ENCODE measurements at regions not wholly inside any gene's neighbourhood (a gene's known extent, or its start where the extent isn't known, plus 50 kb on each side); places are given as distances from the start of the nearest gene placed in this dataset.

DNA sequence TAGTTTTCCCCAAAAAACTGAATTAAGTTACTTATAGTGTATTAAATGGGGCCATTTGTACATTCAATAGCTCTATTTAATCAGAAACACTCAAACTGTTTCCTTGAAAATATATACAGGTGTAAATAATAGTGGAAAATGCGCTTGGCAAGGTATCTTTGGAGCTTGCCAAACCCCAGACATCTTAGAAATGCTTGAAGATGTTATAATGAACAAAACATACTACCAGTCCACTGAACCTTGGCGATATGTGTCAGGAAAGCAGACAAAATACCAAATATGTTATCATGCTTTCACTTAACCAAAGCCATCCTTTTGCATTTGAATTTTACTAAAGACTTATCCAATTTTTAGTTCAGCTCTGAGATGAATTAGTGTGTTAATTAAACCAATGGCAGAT, 352.7 kb upstream of the SEMA3A start:
- no peak for DNase-seq (ENCODE audit: low read depth)

DNA sequence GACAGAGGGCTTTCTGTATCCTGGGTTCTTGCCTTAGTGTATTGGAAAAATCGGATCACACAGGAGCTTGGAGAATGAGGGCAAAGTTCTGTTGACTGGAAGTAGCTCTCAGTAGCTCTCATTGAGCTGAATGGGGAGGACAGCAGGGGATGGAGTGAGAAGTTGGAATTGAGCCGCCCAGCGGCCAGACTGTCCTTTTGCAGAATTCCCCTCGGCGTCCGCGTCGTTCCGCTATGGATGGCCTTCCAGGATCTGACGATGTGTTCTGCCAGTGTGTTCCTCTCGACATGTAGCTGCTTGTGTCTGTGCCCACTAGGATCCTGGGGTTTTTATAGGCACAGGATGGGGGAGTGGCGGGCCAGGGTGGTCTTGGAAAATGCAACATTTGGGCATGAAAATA, 351.8 kb upstream of the SEMA3A start:
- DNase-seq (ENCODE audit: low read depth) = no peak

DNA sequence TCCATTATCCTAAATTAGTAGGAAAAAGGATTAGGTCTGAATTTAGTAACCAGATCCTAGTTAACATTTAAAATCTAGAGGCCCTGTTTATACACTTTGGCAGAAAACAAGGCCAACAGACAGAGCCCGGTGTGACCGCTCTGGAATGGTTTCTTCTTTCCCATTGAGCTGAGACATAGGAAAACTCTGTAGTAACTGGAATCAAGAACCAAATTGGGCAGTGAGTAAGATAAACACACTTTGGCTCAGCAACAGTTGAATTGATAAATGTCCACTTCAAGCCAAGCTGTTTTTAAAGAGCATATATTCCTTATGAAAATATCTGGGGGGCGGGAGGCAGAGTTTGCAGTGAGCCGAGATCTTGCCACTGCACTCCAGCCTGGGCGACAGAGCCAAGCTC, 343.7 kb upstream of the SEMA3A start:
- DNase-seq (ENCODE audit: low read depth) = no peak

DNA sequence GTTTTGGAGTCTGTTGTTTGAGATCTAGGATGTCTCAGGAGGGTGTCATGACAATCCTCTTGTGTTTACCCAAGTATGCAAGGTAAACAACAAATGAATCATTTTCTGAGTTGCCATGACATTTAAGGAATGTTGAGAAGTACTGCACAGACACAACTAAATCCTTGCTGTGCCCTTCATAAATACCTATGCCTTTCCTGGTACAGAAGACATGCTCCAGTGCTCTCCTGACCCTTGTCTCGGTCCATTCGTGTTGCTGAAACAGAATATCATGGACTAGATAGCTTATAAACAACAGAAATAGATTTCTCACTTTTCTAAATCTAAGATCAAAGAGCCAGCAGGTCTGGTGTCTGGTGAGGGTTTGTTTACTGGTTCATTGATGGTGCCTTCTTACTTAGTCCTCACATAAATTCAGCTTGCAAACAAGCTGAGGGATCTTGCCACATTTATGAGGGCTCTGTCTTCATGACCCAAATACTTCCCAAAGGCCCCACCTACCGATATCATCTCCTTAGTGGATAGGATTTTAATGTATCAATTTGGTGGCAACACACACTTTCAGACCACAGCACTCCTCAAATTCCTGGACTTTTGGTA, 341.8 kb upstream of the SEMA3A start:
- DNase-seq (ENCODE audit: low read depth) = peak; percentile 24

DNA sequence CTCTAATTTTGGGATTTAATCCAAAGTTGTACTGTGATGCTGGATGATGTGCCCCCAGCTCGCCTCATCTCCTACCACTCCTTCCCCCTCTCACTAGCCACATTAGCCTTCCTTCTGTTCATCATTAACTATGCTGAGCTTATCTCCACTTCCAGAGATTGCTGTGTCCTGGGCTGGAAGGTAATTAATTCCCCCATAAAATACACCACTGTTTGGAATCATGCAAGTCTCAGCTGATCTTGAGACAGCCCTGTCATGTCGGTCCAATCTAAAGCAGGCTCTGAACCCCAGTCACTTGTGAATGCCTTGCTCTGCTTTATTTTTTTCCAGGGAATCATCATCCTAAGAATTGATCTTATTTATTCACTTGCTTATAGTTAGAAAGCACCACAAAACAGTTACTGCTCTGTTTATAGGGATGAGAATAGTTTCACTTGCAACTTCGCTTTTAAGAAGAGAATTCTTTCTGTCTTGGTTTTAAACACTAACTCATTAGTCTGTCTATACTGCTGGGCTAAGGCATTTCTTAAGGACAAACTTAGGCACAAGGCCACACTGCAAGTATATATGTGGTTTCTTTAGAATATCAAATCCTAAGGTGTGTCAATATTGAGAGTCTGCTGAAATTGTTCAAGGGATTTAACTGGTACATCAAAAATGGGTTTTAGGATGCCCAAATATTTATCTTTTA, 341.1 kb upstream of the SEMA3A start:
- no peak for DNase-seq (ENCODE audit: low read depth)

DNA sequence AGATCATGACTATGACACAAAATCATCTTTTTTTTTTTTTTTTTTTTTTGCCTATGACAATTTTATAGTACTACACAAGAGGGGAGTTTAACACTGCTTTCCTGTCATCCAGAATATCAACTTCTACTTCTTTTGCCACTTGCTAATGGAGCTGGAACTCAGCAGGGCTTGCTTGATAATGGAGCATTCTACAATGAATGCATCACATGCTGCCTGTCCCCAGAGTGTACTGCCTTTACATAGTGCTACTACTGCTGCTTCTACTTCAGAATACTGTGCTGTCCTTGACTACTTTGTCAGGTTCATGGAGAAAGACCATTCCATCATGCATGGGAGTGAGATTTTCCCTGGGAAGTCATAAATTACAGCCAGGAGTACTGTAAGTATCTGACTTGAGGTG, 338.6 kb upstream of the SEMA3A start:
- no peak for DNase-seq (ENCODE audit: low read depth)

DNA sequence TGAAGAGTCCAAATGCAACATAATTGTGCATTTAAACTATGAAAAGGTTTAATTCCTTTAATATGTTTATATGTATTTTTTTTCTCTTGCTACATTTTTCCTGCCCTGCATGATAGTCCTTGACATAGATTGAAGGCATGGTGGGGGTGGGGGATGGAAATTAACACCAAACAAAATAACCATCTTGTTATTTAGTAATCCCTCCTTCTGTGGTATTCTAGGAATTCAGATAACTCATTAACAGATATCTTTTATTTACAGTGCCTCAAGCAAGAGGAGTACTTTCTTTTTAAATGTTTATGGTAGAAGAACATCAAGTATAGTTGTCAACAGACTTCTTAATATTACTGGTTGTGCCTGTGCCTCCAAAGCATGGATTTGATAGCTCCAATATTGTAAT, 337.6 kb upstream of the SEMA3A start:
- no peak for DNase-seq (ENCODE audit: low read depth)

DNA sequence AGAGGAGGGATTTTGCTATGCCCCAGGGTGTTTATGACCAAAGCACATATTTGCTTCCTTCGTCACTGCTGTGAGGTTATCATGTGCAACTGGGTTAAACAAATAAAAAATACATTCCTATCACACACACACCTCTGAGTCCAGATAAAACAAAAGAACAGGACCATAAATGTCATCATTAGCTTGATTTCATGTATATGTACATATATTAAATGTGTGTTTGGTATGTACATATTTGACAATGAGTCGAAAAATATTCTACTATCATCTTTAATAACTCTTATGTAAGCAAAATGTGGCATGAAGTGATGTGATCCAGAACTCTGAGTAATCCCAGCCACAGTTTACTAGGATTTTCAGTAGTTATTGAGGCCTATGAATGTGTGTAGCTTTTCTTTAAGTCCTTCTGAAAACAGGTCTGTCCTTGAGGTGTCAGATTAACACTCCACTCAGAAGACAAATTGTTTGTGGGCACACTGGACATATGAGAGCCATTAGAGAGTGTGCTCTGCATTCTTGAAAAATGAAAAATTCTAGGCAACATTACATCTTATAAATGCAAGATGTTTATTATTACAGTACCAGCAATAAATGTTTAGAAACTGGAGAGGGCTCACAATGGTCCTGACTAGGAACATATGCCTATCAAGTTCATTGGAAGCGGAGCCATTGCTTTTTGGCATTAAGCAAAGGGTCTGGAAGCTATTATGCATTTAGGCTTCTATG, 335.1 kb upstream of the SEMA3A start:
- peak; percentile 84 for DNase-seq (ENCODE audit: low read depth)

DNA sequence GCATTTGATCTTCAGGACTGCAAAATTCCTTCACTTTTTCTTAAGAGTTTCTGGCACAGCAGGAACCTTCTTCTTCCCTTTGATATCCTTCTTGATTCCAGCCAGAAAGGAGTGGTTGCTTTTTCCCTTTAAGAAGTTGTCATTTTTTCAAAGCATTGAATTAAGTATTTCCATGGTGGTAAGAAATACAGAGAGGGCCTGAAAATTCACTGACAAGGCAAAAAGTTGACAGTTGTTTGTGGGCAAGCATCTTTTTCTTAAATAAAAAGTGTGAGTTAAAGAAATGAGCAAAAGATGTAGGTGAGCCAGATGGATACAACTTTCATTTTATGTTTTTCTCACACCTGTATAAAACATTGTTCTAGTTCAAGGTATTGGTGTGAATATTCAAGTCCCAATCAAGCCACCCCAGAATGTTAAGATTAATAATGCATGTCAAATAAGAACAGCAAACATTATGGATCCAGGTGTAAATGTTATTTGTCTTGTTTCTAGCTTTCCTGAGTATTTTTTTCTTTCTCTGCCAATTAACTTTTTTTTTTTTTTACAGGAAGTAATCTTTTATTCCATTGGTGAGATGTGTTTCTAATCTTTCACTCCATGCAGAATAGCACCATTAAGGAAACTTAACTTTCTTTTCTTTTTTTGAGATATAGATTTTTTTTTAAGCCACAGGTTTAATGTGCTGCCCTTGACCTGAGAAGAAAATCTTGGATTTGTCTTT, 334.3 kb upstream of the SEMA3A start:
- DNase-seq (ENCODE audit: low read depth) = no peak

DNA sequence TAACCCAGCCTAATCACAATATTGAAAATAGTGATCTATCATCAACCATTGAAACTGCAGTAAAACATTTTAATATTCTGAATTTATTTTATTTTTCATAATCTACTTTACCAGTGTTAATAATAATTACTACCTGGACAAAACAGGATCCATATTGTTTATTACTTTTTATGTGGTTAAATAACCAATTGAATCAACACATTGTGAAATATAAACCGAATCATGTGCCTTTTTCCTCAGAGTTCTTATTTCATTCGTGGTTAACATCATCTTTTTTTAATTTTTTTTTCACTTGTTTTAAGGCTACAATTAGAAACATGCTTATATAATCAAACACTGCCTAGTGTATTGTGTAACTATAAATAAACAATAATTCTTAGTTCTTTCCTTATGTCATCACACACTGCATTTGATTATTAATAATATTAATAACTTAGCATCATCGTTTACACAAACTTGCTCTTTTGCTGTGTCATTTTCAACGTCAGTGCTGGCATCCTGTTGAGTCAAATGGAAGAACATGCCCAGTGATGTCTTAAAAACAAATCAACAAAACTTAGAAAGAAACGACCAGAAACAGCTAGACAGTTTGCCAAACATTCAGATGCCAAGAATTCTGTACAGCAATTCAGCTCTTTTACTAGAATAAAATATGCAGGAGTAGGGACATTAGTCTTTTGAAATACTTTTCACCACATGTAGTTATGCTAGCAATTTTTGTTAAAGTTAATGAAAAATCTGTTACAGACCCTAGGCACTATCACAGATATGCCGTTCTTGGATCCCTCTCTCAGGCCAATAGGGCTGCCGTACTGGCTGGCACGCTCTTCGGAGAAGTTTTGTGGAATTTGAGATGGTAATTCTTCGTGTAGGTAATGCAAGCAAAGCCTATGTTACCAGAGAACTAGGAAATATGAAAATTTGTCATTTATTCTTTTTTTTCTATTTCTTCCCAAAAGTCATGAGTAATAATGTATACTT, 330.4 kb upstream of the SEMA3A start:
- peak; percentile 82 for DNase-seq (ENCODE audit: low read depth)

- no peak for DNase-seq (ENCODE audit: low read depth)
These were observed 318.5 kb upstream of the SEMA3A start for GRCh38 chr7:84513061-84513460.

DNA sequence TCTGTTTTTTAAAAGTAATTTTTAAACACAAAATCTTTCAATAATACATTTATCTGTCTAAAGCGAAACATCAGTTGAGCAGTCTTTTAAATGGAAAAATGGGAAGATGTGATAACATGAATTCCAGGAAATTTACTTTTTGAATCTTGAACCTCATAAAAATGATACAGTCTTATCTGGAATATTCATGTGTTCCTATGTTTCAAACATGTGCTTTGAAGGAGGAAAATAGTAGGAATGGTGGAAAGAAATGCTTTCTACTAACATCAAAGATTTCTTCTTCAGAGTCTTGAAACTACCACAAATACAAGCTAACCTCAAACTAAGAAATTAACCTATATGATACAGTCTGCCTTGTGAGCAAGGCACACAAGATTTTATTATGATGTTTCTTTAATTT, 317.5 kb upstream of the SEMA3A start:
- DNase-seq (ENCODE audit: low read depth) = no peak

DNA sequence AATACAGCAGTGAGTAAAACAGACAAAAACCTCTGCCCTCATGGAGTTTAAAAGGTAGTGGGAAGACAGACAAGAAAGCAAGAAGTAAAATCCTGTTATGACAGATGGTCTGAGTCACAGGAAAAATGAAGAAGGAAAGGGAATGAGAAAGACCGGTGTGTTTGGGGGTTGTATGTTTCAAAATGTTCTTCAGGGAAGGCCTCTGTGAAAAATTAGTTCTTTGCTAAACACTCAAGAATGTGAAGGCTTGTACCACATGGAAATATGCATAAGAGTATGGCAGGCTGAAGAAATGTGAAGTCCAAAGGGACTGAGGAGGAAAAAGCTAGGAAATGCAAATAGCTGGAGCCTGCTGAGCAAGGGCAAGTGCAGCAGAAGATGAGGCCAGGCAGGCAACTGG, 315.9 kb upstream of the SEMA3A start:
- DNase-seq (ENCODE audit: low read depth) = peak; percentile 50

- DNase-seq (ENCODE audit: low read depth) = no peak
These were observed 314.9 kb upstream of the SEMA3A start for GRCh38 chr7:84509522-84509921.

DNA sequence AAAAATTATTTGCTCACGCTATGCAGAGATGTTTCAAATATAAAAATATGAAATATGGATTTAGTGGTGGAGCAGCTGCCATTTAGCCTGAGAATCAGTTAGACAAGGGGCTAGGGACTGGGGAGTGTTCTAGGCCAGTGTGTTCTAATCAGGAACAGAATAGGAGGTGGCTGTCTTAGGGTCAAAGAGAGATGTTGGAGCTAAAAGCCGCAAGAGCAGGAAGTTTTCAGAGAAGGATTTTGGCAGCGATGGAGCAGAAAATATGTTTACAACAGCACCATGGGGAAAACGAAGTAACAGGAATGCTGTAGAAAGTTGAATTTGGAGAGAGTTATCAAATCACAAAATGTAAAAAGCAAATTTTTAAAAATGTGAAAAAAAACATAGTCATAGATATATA, 314.0 kb upstream of the SEMA3A start:
- DNase-seq (ENCODE audit: low read depth) = no peak

GRCh38 chr7:84507529-84507928, 312.9 kb upstream of the SEMA3A start:
- no peak for DNase-seq (ENCODE audit: low read depth)

DNA sequence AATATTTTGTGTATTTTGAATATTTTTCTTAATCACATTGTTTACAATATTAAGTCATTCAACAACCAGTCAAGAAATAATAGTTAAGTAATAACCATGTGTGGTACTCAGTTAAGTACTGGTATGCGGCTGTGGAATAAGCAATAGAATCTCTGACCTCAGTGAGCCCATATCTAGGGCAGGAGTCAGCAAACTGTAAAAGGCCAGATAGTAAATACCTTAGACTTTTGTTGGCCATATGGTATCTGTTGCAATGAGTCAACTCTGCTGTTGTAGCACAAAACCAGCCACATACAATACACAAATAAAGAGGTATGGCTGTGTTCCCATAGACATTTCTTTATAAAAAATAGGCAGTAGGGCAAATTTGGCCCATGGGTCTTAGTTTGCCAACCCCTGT, 311.6 kb upstream of the SEMA3A start:
- peak; percentile 44 for DNase-seq (ENCODE audit: low read depth)

DNA sequence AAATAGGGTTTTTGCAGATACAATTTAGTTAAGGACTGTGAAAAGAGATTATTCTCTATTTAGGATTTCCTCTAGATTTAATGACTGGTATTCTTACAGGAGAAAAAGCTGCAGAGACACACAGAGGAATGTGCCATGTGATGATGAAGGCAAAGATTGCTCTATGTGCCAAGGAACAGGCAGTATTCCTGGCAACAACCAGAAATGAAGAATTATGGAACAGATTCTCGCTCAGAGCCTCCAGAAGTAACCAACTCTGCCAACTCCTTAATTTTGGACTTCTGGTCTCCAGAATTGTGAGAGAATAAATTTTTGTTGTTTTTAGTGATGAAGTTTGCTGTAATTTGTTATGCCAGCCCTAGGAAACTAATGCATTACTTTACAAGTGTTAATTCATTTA, 307.6 kb upstream of the SEMA3A start:
- DNase-seq (ENCODE audit: low read depth) = no peak

- DNase-seq (ENCODE audit: low read depth) = no peak
These were observed 303.3 kb upstream of the SEMA3A start for GRCh38 chr7:84497873-84498272.

DNA sequence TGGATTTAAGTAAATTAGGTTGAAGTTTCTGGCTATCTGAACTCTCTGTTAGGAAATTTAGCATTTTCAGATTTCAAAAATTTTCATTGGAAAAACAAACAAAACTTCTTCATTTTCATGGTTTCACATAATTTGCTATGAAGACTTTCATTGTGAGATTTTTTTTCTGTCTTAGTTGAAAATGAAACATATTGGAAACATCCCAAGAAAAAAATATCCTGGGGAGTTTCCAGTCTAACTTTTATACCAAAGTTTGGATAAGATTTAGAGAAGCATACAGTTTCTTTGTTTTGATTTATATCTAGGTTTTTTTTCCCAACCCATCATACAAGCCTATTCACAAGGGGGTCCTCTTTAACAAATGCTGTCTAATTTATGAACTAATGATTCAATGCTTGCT, 300.5 kb upstream of the SEMA3A start:
- no peak for DNase-seq (ENCODE audit: low read depth)

Data from GM04504 (cell line).